Vagina (tissue), 2 donors: ENCODE measurements at regions not wholly inside any gene's neighbourhood (a gene's known extent, or its start where the extent isn't known, plus 50 kb on each side); places are given as distances from the start of the nearest gene placed in this dataset.

ENCODE experiments used
- DNase-seq, 2 donors: peaks; one replicate each; pipeline ENCODE4 v3.0.0-alpha.2; 2017; ENCODE audit errors: extremely low spot score in 2 of 2
- H3K27ac ChIP-seq: fragments of 200-600 bp; sonication (generic); one replicate; pipeline ENCODE4 v1.5.1; 2019
- H3K27me3 ChIP-seq: fragments of 200-600 bp; sonication (generic); one replicate; pipeline ENCODE4 v1.5.1; 2019
- H3K36me3 ChIP-seq, 2 donors: fragments of 200-600 bp; sonication (generic); one replicate each; pipeline ENCODE4 v1.5.1; 2017 to 2019
- H3K4me1 ChIP-seq: fragments of 200-600 bp; sonication (generic); one replicate; pipeline ENCODE4 v1.5.1; 2019
- H3K4me3 ChIP-seq, 2 donors: fragments of 200-600 bp; sonication (generic); 1 replicate in 1 of 2; 2 replicates in 1 of 2; pipeline ENCODE4 v1.5.1; 2016 to 2019
- H3K9me3 ChIP-seq: fragments of 200-600 bp; sonication (generic); one replicate; pipeline ENCODE4 v1.5.1; 2019
- POLR2A ChIP-seq, 2 donors: fragments of 450-650 bp; IDR thresholded peaks; one replicate each; pipeline ENCODE4 v1.6.1; 2017; ENCODE audit warnings: antibody characterized with exemption in 2 of 2, mild to moderate bottlenecking in 2 of 2, moderate library complexity in 2 of 2
- POLR2AphosphoS5 ChIP-seq, 2 donors: sonication (generic); formaldehyde crosslinking; IDR thresholded peaks; one replicate each; pipeline ENCODE4 v1.9.0; 2017; ENCODE audit warnings: antibody characterized with exemption in 2 of 2, mild to moderate bottlenecking in 2 of 2, low read depth in 1 of 2; ENCODE audit not compliant: insufficient read depth in 1 of 2
- intact Hi-C: fragments of 100-400 bp; cut with DNase I; formaldehyde crosslinking; loops from one replicate; pipeline ENCODE4 v1.15.1; 2023
- TF ChIP-seq, protein P1 (sequence below), 3 experiments: fragments of 450-650 bp in 2 of 3; fragments of 200-600 bp in 1 of 3; sonication (generic) in 1 of 3; IDR thresholded peaks; one replicate each; pipeline ENCODE4 v1.5.1; 2017 to 2019; ENCODE audit warnings: antibody characterized with exemption in 3 of 3, mild to moderate bottlenecking in 2 of 3, moderate library complexity in 2 of 3

DNA sequence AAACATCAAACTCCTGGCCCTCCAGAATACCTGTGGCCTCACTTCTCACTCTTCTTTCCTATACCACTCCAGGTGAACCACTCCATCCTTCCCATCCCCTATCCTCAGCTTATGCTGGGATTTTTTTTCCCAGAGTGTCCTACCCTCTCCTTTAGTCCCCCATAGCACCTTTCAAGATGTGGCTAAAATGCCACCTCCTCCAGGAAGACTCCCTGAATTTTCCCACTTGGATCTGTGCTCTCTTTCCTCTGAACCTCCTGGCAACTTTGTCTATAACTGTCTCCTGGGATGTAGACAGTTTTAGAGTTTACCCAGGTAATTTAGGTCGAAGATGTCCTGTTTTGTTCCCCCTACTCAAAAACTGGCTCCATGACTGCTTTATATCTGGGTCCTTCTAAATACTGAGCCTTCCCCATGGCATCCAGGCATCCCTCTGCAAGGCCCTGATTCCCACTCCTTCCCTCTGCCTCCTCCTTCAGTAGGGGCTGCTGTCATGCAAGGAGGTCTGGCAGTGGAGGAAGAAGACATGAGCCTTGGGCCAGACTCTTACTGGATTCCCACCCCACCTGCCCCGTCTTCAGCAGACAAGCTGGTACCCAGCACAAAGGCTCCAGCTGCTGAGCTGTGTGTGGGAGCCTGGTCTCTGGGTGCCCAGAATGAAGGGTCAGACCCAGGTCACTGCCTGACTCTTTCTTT lies 161.5 kb downstream of the SMAD6 start:
- Histone ChIP-seq H3K27ac (no peak overlapping the region), H3K4me1 (peaks cover 13% of the 10 kb centered on the region), H3K9me3 (no peaks in the 10 kb centered on the region), H3K27me3 (no peaks in the 10 kb centered on the region), H3K4me3 (no peak overlapping the region), H3K36me3 (no peaks in the 10 kb centered on the region)
- TF ChIP-seq POLR2A (IDR thresholded peaks at IDR 0.05): no peak
- DNase-seq: peak; percentile 65 to 82
- intact Hi-C loops: no loop called here

DNA sequence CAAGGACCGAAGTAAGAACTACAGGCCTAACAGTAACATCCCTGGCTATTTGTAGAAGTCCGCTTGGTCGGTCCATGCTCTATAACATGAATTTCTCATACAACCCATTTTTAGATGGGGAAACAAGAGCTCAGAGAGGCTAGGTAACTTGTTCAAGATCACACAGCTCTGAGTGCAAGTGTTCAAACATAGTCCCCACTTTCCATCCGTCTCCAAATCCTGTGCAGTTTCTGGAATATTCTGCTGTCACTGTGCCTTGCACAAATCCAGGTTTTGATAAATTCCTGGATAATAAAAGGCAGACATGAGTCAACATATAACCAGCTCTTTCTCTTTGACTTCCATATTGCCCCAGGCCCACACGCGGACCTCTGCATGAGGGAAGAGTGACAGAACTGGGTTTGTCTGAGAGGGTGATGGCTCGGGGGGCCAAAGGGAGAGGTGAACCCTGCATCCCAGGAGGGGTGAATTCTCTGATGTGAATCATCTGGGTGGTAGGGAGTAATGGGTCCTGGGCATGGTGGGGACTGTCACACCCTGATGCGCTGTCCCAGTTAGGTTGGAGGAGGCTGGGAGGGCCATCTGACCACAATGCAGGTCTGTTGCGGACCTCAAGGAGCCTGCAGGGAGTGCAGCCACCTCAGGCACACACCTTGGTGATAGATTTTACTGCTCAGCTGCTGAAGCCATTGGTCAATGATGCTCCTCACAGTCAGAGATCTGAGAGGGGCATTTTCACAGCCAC lies 162.2 kb downstream of the SMAD6 start:
- no peaks in the 10 kb centered on the region for H3K27me3 ChIP-seq
- TF ChIP-seq, protein P1, sequence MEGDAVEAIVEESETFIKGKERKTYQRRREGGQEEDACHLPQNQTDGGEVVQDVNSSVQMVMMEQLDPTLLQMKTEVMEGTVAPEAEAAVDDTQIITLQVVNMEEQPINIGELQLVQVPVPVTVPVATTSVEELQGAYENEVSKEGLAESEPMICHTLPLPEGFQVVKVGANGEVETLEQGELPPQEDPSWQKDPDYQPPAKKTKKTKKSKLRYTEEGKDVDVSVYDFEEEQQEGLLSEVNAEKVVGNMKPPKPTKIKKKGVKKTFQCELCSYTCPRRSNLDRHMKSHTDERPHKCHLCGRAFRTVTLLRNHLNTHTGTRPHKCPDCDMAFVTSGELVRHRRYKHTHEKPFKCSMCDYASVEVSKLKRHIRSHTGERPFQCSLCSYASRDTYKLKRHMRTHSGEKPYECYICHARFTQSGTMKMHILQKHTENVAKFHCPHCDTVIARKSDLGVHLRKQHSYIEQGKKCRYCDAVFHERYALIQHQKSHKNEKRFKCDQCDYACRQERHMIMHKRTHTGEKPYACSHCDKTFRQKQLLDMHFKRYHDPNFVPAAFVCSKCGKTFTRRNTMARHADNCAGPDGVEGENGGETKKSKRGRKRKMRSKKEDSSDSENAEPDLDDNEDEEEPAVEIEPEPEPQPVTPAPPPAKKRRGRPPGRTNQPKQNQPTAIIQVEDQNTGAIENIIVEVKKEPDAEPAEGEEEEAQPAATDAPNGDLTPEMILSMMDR (IDR thresholded peaks at IDR 0.05): no peak
- no peak for TF ChIP-seq POLR2AphosphoS5 (IDR thresholded peaks at IDR 0.05; ENCODE audit: insufficient read depth in 1 of 2, low read depth in 1 of 2)
- TF ChIP-seq POLR2A (IDR thresholded peaks at IDR 0.05): no peak
- peak; percentile 47 to 52 for DNase-seq
- H3K4me3 ChIP-seq: no peak overlapping the region
- H3K36me3 ChIP-seq: no peaks in the 10 kb centered on the region
- no peak overlapping the region for H3K27ac ChIP-seq
- peaks cover 13% of the 10 kb centered on the region for H3K4me1 ChIP-seq
- H3K9me3 ChIP-seq: no peaks in the 10 kb centered on the region
- intact Hi-C loops: no loop called here

DNA sequence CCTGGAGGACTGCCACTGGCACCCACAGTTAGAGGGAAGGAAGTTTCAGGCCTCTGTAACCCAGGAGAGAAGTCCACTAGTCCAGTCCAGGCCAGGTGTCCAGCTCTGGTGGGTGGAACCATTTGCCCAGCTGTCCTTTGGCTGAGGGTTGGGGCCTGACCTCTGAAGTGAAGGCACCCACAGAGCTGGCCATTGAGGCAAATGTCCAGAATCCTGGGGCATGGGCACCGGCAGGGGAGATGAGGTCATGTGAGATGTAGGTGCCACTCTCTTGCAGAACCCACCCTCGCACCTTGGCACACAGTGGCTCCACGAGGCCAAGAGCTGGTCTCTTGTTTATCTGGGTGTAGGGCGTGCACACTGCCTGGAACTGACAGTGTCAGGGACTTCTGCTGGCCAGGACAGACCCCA lies 162.8 kb downstream of the SMAD6 start:
- no peaks in the 10 kb centered on the region for H3K9me3 ChIP-seq
- no peak overlapping the region for H3K4me3 ChIP-seq
- no peaks in the 10 kb centered on the region for H3K36me3 ChIP-seq
- H3K27ac ChIP-seq: no peak overlapping the region
- TF ChIP-seq, protein P1 (IDR thresholded peaks at IDR 0.05): no peak
- TF ChIP-seq POLR2AphosphoS5 (IDR thresholded peaks at IDR 0.05; ENCODE audit: insufficient read depth in 1 of 2, low read depth in 1 of 2): no peak
- TF ChIP-seq POLR2A (IDR thresholded peaks at IDR 0.05): no peak
- intact Hi-C loops: no loop called here
- peak; percentile 60 to 93 for DNase-seq
- H3K27me3 ChIP-seq: no peaks in the 10 kb centered on the region
- peaks cover 13% of the 10 kb centered on the region for H3K4me1 ChIP-seq

DNA sequence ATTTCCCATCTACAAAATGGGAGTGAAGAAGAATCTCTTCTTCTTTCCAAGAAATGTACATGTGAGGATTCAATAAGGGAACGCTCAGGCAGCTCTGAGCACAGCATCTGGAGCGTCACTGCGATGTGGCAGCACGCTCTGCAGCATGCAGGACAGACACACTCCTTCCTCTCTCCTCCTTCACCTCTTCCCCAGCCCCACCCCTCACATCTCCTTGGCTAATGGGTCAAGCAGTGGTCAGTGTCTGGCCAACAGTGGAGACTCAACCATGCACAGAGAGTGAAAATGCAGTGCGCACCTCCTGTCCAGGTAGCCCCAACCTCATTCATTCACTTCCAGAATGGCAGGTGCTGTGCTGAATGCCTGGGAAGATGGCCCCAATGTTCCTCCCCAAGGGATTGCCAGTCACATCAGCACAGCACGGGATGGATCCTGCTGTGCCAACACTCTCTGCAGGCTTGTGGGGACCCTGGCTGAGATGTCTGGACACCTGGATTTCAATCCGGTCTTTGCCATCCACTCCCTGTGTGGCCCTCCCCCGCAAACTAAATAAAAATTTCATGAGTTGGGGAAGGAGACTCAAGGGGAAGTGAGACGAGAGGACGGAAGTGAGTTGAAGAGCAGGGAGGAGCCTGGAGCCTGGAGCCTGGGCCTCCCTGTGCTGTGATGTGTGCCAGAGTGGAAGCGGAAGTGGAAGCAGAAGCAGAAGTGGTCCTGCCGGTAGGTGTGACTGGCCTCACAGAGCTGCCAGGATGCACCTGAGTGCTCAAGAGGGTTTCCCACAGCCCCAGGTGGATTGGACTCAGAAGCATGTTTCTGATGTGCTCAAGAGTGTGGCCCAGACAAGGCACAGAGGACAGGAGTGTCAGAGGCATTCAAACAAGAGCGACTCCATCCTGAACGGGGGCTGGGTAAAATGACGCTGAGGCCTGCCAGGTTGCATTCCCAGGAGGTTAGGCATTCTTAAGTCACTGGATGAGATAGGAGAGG lies 163.9 kb downstream of the SMAD6 start:
- TF ChIP-seq POLR2AphosphoS5 (IDR thresholded peaks at IDR 0.05; ENCODE audit: insufficient read depth in 1 of 2, low read depth in 1 of 2) (no peak), POLR2A (IDR thresholded peaks at IDR 0.05) (no peak)
- TF ChIP-seq, protein P1 (IDR thresholded peaks at IDR 0.05): no peak
- no peak overlapping the region for H3K27ac ChIP-seq
- H3K9me3 ChIP-seq: no peaks in the 10 kb centered on the region
- intact Hi-C loops: no loop called here
- DNase-seq: peak; percentile 62 to 93
- peaks cover 13% of the 10 kb centered on the region for H3K4me1 ChIP-seq
- no peaks in the 10 kb centered on the region for H3K27me3 ChIP-seq
- no peak overlapping the region for H3K4me3 ChIP-seq
- H3K36me3 ChIP-seq: no peaks in the 10 kb centered on the region

DNA sequence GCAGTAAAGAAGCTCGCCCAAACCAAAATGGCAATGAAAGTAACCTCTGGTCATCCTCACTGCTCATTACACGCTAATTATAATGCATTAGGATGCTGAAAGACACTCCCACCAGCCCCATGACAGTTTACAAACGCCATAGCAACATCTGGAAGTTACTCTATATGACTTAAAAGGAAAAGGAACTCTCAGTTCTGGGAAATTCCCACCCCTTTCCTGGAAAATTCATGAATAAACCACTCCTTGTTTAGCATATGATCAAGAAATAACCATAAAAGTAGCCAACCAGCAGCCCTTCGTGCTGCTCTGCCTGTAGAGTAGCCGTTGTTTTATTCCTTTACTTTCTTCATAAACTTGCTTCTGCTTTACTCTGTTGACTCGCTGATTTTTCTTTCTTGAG lies 164.6 kb downstream of the SMAD6 start:
- no peak overlapping the region for H3K4me3 ChIP-seq
- H3K27ac ChIP-seq: no peak overlapping the region
- DNase-seq: no peak
- TF ChIP-seq POLR2AphosphoS5 (IDR thresholded peaks at IDR 0.05; ENCODE audit: insufficient read depth in 1 of 2, low read depth in 1 of 2) (no peak), POLR2A (IDR thresholded peaks at IDR 0.05) (no peak)
- TF ChIP-seq, protein P1 (IDR thresholded peaks at IDR 0.05): no peak
- intact Hi-C loops: no loop called here
- H3K36me3 ChIP-seq: no peaks in the 10 kb centered on the region
- no peaks in the 10 kb centered on the region for H3K9me3 ChIP-seq
- no peaks in the 10 kb centered on the region for H3K27me3 ChIP-seq
- H3K4me1 ChIP-seq: peaks cover 13% of the 10 kb centered on the region
